Suprapubic skin (tissue), 4 donors: ENCODE measurements at regions not wholly inside any gene's neighbourhood (a gene's known extent, or its start where the extent isn't known, plus 50 kb on each side); places are given as distances from the start of the nearest gene placed in this dataset.

ENCODE experiments used
- DNase-seq, 2 donors: peaks; one replicate each; pipeline ENCODE4 v3.0.0-alpha.2; 2019; ENCODE audit warnings: low spot score in 2 of 2
- H3K27ac ChIP-seq: fragments of 200-600 bp; sonication (generic); one replicate; pipeline ENCODE4 v1.5.1; 2019
- H3K27me3 ChIP-seq: fragments of 200-600 bp; sonication (generic); one replicate; pipeline ENCODE4 v1.5.1; 2019
- H3K36me3 ChIP-seq: fragments of 200-600 bp; sonication (generic); one replicate; pipeline ENCODE4 v1.5.1; 2019
- H3K4me1 ChIP-seq: fragments of 200-600 bp; sonication (generic); one replicate; pipeline ENCODE4 v1.5.1; 2019
- H3K4me3 ChIP-seq: fragments of 200-600 bp; sonication (generic); one replicate; pipeline ENCODE4 v1.5.1; 2019; ENCODE audit warnings: mild to moderate bottlenecking
- H3K9me3 ChIP-seq: fragments of 200-600 bp; sonication (generic); one replicate; pipeline ENCODE4 v1.5.1; 2019
- EP300 ChIP-seq: sonication (generic); formaldehyde crosslinking; IDR thresholded peaks from one replicate; pipeline ENCODE4 v1.6.1; 2017; ENCODE audit warnings: antibody characterized with exemption
- POLR2A ChIP-seq, 2 donors: fragments of 450-650 bp; IDR thresholded peaks; one replicate each; pipeline ENCODE4 v1.6.1; 2017; ENCODE audit warnings: antibody characterized with exemption in 2 of 2, mild to moderate bottlenecking in 2 of 2, moderate library complexity in 2 of 2
- POLR2AphosphoS5 ChIP-seq, 3 donors: sonication (generic); formaldehyde crosslinking; IDR thresholded peaks; one replicate each; pipeline ENCODE4 v1.6.1; 2017; ENCODE audit warnings: antibody characterized with exemption in 3 of 3
- WGBS: methylation state at CpG from one replicate; pipeline ENCODE4 v1.1.5; 2018; 5-methylcytosine and 5-hydroxymethylcytosine counted together
- TF ChIP-seq, protein P1 (sequence below), 2 donors: fragments of 200-600 bp in 1 of 2; fragments of 450-650 bp in 1 of 2; sonication (generic) in 1 of 2; IDR thresholded peaks; one replicate each; pipeline ENCODE4 v1.5.1; 2016 to 2019; ENCODE audit warnings: antibody characterized with exemption in 2 of 2, mild to moderate bottlenecking in 1 of 2, moderate library complexity in 1 of 2

DNA sequence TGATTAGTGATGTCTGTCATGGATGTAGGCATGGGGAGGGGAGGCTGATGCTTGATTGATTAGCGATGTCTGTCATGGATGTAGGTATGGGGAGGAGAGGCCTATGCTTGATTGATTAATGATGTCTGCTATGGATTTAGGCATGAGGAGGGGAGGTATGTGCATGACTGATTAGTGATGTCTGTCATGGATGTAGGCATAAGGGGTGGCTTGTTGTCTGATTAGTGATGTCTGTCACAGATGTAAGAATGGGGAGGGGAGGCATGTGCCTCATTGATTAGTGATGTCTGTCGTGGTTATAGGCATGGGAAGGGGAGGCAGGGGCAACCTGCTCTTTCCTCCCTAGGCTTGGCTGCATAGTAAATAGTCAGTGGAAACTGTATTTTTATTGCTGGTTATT, 409.4 kb downstream of the HAPSTR1 start:
- H3K27ac ChIP-seq: no peak overlapping the region
- TF ChIP-seq, protein P1, sequence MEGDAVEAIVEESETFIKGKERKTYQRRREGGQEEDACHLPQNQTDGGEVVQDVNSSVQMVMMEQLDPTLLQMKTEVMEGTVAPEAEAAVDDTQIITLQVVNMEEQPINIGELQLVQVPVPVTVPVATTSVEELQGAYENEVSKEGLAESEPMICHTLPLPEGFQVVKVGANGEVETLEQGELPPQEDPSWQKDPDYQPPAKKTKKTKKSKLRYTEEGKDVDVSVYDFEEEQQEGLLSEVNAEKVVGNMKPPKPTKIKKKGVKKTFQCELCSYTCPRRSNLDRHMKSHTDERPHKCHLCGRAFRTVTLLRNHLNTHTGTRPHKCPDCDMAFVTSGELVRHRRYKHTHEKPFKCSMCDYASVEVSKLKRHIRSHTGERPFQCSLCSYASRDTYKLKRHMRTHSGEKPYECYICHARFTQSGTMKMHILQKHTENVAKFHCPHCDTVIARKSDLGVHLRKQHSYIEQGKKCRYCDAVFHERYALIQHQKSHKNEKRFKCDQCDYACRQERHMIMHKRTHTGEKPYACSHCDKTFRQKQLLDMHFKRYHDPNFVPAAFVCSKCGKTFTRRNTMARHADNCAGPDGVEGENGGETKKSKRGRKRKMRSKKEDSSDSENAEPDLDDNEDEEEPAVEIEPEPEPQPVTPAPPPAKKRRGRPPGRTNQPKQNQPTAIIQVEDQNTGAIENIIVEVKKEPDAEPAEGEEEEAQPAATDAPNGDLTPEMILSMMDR (IDR thresholded peaks at IDR 0.05): no peak
- TF ChIP-seq POLR2A (IDR thresholded peaks at IDR 0.05): no peak
- TF ChIP-seq POLR2AphosphoS5 (IDR thresholded peaks at IDR 0.05): no peak
- no peak for TF ChIP-seq EP300
- H3K27me3 ChIP-seq: no peaks in the 10 kb centered on the region
- no peaks in the 10 kb centered on the region for H3K9me3 ChIP-seq
- whole genome bisulfite sequencing: 78% methylated on average over 2 of the region's 2 CpGs
- DNase-seq: no peak
- no peaks in the 10 kb centered on the region for H3K4me1 ChIP-seq
- no peak overlapping the region for H3K4me3 ChIP-seq
- H3K36me3 ChIP-seq: no peaks in the 10 kb centered on the region

DNA sequence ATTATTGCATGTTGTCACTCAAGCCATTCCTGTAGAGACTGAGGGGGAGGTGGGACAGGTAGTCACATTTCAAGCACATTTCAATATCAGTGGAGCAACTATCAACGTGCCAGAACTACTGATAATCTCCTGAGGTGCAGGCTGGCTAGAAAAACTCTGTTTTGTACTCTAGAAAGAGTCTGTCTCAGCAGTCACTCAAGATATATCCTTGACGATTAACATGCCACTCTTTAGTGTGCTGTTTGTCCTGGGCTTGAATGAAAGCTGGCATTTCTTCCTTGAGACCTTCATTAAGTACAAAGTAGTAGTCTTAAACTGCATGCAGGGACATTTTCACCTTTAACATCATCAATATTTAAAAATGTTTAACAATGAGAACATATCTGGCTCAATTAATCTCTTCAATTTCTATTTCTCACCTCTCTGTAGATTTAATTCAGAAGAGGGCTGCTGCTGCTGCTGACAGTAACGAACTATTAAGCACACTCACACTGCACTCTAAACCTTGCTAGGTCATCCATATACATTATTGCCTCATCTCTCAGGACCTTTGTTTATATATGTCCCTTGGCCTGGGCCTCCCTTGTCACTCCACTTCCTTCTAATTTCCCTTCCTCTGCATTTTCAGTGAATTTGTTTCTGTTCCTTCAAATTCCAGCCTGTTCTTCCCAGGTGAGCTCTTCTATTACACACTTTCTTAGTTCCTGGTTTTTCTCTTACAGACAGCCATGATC, 412.0 kb downstream of the HAPSTR1 start:
- no peak overlapping the region for H3K27ac ChIP-seq
- no peak for TF ChIP-seq EP300
- no peak for TF ChIP-seq POLR2A (IDR thresholded peaks at IDR 0.05)
- no peaks in the 10 kb centered on the region for H3K27me3 ChIP-seq
- H3K4me1 ChIP-seq: no peaks in the 10 kb centered on the region
- no peak for DNase-seq
- H3K4me3 ChIP-seq: no peak overlapping the region
- no peaks in the 10 kb centered on the region for H3K9me3 ChIP-seq
- H3K36me3 ChIP-seq: no peaks in the 10 kb centered on the region
- 48% methylated on average over 3 of the region's 3 CpGs for WGBS

DNA sequence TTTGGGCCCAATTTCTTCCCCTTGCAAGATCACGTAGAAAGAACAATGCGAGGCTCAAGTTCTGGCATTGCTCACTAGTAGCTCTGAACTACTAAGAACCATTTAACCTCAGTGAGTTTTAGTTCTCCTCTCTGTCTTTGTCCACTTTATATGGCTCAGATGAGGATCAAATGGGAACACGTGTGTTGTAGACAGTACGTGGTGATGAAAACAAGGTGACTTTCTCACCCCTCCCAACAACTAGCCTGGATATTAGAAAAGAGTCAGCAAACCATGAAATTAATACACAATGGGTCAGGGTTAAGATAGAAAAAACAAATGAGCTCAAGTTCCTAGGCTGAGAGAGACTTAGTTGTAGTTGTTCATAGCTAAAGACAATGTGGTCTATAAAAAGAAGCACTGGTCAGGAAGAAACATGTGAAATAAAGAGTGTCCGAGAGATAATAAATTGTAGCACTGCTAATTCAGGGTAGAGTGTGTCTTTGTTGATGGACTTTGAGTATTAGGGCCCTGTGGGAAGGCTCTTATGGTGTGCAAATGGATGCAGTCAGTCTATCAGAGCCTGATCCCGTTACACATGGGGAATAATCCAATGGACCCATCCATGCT, 417.0 kb downstream of the HAPSTR1 start:
- no peak overlapping the region for H3K4me3 ChIP-seq
- no peaks in the 10 kb centered on the region for H3K4me1 ChIP-seq
- no peak overlapping the region for H3K27ac ChIP-seq
- no peak for DNase-seq
- H3K9me3 ChIP-seq: peaks cover 4% of the 10 kb centered on the region
- H3K27me3 ChIP-seq: no peaks in the 10 kb centered on the region
- H3K36me3 ChIP-seq: no peaks in the 10 kb centered on the region
- TF ChIP-seq POLR2AphosphoS5 (IDR thresholded peaks at IDR 0.05) (no peak), EP300 (no peak), POLR2A (IDR thresholded peaks at IDR 0.05) (no peak)
- TF ChIP-seq, protein P1 (IDR thresholded peaks at IDR 0.05): no peak
- WGBS: 86% methylated on average over 6 of the region's 6 CpGs

DNA sequence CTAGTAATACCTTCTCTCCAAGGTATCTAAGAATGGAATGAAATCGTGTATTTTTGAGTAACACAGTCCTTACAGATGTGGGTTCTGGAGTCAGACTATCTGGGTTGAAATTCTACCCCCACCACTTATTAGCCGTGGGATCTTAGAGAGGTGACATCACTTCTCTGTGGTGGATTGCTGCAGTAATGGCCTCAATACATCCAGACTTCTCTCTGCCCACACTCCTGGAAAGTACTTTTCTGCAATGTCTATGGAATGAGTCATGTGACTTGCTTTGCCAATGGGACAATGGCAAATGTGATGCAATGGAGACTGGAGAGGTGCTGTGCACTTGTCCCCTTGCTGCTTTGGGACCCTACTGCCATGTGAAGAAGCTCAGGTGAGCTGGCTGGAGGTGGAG, 418.2 kb downstream of the HAPSTR1 start:
- no peaks in the 10 kb centered on the region for H3K36me3 ChIP-seq
- no peak overlapping the region for H3K27ac ChIP-seq
- no peaks in the 10 kb centered on the region for H3K4me1 ChIP-seq
- peaks cover 4% of the 10 kb centered on the region for H3K9me3 ChIP-seq
- H3K27me3 ChIP-seq: no peaks in the 10 kb centered on the region
- WGBS: 58% methylated on average over 2 of the region's 2 CpGs
- no peak overlapping the region for H3K4me3 ChIP-seq
- TF ChIP-seq EP300 (no peak), POLR2A (IDR thresholded peaks at IDR 0.05) (no peak), POLR2AphosphoS5 (IDR thresholded peaks at IDR 0.05) (no peak)
- TF ChIP-seq, protein P1 (IDR thresholded peaks at IDR 0.05): no peak
- no peak for DNase-seq

DNA sequence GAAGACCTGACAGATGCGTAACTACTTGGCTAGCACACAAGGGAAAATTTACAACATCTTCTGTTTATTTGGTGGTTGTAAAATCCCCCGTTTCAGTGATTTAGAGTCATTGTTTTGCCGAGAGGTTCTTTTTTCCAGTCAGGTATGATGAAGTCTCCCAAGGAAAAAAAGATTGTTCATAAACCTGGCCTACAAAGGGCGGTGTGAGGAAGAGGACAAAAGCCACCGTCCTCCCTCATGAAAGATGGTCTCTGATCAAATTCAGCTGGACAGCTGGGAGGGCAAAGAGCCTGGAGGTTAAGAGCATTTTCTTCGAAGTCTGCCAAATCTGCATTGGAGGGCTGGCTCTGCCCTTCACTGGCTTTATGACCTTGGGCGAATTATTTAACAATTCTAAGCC, 419.9 kb downstream of the HAPSTR1 start:
- TF ChIP-seq EP300 (no peak), POLR2A (IDR thresholded peaks at IDR 0.05) (no peak), POLR2AphosphoS5 (IDR thresholded peaks at IDR 0.05) (no peak)
- TF ChIP-seq, protein P1 (IDR thresholded peaks at IDR 0.05): no peak
- Histone ChIP-seq H3K9me3 (peaks cover 4% of the 10 kb centered on the region), H3K4me1 (no peaks in the 10 kb centered on the region), H3K27me3 (no peaks in the 10 kb centered on the region), H3K36me3 (no peaks in the 10 kb centered on the region), H3K4me3 (no peak overlapping the region), H3K27ac (no peak overlapping the region)
- DNase-seq: no peak
- 41% methylated on average over 7 of the region's 7 CpGs for WGBS
